OCI-LY1 (cell line): ENCODE measurements at regions not wholly inside any gene's neighbourhood (a gene's known extent, or its start where the extent isn't known, plus 50 kb on each side); places are given as distances from the start of the nearest gene placed in this dataset.

ENCODE experiments used
- EZH2 ChIP-seq: fragments of 200-600 bp; sonication (generic), shearing (Covaris generic); IDR thresholded peaks from 2 replicates; pipeline ENCODE4 v1.8.0; 2017; ENCODE audit warnings: borderline replicate concordance, mixed run types, mild to moderate bottlenecking, antibody characterized with exemption, low read length, moderate library complexity, mixed read lengths
- TF ChIP-seq, protein P1 (sequence below): fragments of 200-600 bp; sonication (generic), shearing (Covaris generic); IDR thresholded peaks from 2 replicates; pipeline ENCODE4 v1.5.1; 2017; ENCODE audit warnings: mild to moderate bottlenecking, antibody characterized with exemption, low read length, moderate library complexity, mixed read lengths

DNA sequence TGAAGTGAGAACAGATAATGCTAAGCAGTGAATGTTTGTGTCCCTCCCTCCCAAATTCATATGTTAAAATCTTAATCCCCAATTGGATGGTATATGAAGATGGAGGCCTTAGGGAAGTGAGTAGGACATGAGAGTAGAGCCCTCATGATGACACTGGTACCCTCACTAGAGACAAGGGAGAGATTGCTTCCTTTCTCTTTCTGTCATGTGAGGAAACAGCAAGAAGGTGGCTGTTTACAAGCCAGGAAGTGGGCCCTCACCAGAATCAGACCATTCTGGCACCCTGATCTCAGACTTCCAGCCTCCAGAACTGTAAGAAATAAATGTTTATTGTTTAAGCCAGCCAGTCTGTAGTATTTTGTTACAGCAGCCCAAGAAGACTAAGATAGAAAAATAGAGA is 209.5 kb downstream of the SATB1 start:
- TF ChIP-seq EZH2, result no peak
- TF ChIP-seq, protein P1, sequence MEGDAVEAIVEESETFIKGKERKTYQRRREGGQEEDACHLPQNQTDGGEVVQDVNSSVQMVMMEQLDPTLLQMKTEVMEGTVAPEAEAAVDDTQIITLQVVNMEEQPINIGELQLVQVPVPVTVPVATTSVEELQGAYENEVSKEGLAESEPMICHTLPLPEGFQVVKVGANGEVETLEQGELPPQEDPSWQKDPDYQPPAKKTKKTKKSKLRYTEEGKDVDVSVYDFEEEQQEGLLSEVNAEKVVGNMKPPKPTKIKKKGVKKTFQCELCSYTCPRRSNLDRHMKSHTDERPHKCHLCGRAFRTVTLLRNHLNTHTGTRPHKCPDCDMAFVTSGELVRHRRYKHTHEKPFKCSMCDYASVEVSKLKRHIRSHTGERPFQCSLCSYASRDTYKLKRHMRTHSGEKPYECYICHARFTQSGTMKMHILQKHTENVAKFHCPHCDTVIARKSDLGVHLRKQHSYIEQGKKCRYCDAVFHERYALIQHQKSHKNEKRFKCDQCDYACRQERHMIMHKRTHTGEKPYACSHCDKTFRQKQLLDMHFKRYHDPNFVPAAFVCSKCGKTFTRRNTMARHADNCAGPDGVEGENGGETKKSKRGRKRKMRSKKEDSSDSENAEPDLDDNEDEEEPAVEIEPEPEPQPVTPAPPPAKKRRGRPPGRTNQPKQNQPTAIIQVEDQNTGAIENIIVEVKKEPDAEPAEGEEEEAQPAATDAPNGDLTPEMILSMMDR, result no peak
